ENCODE measurements at regions not wholly inside any gene's neighbourhood (a gene's known extent, or its start where the extent isn't known, plus 50 kb on each side); places are given as distances from the start of the nearest gene placed in this dataset.
A peak's percentile ranks its signal among the peaks of the same experiment; 100 is the strongest.

DNA sequence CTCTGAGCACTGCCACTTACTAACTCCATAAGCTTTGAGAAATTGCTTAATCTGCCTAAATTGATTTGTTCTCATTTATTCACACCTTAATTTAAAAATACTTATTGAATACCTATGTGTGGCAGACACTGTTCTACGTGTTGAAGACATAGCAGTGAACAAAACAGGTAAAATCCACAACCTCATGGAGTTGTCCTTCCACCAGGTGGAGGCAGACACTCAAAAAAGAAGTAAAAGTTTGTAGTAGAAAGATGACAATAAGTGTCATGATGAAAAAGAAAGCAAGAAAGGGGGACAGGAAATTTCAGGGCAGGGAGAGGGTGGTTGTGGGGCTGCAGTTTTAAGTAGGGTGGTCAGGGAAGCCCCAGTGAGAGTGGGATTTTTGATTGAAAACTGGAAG lies 94.9 kb downstream of the SREK1 start:
- TF ChIP-seq POLR2A (IDR thresholded peaks at IDR 0.05; ENCODE audit: extremely low read depth, insufficient read length) = no peak
- TF ChIP-seq, protein P1, sequence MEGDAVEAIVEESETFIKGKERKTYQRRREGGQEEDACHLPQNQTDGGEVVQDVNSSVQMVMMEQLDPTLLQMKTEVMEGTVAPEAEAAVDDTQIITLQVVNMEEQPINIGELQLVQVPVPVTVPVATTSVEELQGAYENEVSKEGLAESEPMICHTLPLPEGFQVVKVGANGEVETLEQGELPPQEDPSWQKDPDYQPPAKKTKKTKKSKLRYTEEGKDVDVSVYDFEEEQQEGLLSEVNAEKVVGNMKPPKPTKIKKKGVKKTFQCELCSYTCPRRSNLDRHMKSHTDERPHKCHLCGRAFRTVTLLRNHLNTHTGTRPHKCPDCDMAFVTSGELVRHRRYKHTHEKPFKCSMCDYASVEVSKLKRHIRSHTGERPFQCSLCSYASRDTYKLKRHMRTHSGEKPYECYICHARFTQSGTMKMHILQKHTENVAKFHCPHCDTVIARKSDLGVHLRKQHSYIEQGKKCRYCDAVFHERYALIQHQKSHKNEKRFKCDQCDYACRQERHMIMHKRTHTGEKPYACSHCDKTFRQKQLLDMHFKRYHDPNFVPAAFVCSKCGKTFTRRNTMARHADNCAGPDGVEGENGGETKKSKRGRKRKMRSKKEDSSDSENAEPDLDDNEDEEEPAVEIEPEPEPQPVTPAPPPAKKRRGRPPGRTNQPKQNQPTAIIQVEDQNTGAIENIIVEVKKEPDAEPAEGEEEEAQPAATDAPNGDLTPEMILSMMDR (IDR thresholded peaks at IDR 0.05; ENCODE audit: low read depth, low read length) = peak; percentile 13

Data from NB4 (cell line).